GM12872 (cell line): ENCODE measurements at regions not wholly inside any gene's neighbourhood (a gene's known extent, or its start where the extent isn't known, plus 50 kb on each side); places are given as distances from the start of the nearest gene placed in this dataset.

Experiments
- TF ChIP-seq, protein P1 (sequence below): IDR thresholded peaks from 3 replicates; pipeline ENCODE4 v1.5.1; 2011; ENCODE audit warnings: low read depth, mild to moderate bottlenecking, low read length, moderate library complexity; ENCODE audit not compliant: insufficient read depth

DNA sequence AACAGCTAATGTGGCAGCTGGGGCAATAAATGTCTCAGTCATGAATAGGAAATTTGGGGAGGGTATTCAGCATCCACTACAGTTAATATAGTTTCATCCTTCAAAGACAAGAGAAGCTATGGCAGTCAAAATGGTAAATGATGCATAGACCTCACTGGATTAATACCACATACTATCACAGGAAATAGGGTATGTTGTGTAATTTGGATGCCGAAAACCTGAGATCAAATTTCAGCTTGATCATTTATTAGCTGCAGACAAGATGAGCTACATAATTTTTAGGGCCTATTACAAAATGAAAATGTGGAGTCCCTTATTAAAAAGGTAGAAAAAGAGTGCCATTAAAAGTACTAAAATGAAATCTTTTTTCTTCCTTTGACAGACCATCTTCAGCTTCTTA lies 112.6 kb upstream of the MTAP start:
- TF ChIP-seq, protein P1, sequence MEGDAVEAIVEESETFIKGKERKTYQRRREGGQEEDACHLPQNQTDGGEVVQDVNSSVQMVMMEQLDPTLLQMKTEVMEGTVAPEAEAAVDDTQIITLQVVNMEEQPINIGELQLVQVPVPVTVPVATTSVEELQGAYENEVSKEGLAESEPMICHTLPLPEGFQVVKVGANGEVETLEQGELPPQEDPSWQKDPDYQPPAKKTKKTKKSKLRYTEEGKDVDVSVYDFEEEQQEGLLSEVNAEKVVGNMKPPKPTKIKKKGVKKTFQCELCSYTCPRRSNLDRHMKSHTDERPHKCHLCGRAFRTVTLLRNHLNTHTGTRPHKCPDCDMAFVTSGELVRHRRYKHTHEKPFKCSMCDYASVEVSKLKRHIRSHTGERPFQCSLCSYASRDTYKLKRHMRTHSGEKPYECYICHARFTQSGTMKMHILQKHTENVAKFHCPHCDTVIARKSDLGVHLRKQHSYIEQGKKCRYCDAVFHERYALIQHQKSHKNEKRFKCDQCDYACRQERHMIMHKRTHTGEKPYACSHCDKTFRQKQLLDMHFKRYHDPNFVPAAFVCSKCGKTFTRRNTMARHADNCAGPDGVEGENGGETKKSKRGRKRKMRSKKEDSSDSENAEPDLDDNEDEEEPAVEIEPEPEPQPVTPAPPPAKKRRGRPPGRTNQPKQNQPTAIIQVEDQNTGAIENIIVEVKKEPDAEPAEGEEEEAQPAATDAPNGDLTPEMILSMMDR: no peak

DNA sequence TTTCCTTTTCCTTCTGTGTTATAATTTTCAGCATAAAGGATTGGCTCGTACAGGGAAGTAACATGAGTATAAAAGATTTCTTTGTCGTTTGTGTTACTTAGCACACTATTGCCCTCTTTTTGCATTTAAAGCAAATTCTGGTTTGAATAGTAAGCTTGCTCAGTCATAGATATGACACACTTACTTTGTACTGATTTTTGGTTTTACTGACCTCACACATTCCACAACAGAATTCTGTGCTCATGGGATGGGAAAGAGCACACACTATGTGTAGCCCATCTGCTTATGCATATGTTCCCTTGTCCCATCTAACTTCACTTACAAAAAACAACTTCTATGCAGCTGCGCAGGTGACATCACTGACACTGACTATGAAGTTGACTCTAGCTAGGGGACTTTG lies 111.9 kb upstream of the MTAP start:
- TF ChIP-seq, protein P1: no peak

DNA sequence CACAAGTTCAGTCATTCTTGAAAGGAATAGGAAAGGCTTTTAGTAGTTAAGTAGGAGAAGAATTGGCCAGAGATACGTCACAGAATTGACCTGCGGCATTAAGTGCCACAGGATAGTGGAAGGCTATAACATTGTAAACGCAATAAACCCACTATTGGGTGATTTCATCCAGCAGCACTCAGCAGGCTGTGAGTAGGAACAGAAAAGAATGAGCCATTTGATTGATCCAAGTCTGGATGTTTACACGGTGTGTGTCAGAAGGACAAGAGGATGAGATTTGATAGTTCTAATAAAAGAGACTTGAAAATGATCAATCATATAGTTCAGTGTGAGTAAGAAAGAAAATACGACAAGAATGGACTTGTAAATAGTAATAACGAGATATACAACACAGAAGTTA lies 110.0 kb upstream of the MTAP start:
- TF ChIP-seq, protein P1: no peak

DNA sequence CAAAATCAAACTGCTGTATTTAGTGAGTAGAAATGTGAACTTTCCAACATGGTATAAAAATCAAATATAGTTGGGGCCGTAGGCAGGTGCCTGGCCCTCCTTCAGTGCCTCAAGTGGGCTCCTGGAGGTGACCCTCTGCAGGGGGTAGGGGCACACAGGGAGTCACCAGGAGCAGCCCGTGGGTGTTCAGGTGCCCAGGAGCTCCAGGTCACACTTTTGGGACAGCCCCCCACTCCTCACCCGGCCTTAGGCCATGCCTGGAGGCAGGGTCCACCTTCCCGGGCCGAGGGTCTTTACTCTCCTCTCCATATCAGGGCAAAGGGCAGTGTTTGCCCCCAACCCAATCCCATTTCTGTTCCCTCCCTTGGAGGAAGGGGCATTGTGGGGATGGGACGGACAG lies 108.0 kb upstream of the MTAP start:
- TF ChIP-seq, protein P1: no peak

DNA sequence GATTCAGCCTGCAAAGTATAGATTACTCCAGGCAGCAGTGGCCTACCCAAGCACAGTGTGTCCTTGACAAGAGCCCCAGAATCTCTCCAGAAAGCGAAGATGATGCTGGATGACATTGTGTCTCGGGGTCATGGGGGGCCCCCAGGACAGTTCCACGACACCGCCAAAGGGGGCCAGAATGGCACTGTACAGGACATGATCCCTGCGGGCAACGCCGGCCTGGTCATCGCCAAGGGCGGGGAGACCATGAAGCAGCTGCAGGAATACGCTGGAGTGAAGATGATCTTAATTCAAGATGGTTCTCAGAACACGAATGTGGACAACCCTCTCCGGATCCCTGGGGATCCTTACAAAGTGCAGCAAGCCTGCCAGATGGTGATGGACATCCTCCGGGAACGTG lies 107.0 kb upstream of the MTAP start:
- TF ChIP-seq, protein P1: no peak

DNA sequence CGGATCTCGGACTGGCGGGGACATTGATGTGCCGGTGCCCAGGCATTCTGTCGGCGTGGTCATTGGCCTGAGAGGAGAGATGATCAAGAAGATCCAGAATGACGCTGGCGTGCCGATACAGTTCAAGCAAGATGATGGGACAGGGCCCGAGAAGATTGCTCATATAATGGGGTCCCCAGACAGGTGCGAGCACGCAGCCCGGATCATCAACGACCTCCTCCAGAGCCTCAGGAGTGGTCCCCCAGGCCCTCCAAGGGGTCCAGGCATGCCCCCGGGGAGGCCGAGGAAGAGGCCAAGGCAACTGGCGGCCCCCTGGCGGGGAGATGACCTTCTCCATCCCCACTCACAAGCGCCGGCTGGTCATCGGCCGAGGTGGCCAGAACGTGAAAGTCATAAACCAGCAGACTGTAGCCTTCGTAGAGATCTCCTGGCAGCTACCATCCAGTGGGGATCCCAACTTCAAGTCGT lies 106.5 kb upstream of the MTAP start:
- TF ChIP-seq, protein P1: no peak

DNA sequence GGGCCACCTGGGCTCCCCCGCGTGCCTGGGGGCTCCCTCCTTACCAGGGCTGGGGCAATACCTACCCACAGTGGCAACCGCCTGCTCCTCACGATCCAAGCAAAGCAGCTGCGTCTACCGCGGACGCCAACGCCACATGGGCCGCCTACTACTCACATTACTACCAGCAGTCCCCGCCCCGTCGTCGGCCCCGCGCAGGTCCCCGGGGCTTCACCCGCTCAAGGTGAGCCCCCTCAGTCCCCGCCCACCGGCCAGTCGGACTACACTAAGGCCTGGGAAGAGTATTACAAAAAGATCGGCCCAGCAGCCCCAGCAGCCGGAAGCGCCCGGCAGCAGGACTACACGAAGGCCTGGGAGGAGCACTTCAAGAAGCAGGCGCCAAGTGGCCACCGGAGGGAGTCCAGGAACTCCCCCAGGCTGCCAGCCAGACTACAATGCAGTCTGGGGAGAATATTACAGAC lies 106.0 kb upstream of the MTAP start:
- TF ChIP-seq, protein P1: no peak
